Esophagus muscularis mucosa (tissue), 4 donors: ENCODE measurements at regions not wholly inside any gene's neighbourhood (a gene's known extent, or its start where the extent isn't known, plus 50 kb on each side); places are given as distances from the start of the nearest gene placed in this dataset.

Experiments
- DNase-seq: peaks from one replicate; pipeline ENCODE4 v3.0.0-alpha.2; 2017; ENCODE audit errors: extremely low spot score
- H3K27ac ChIP-seq, 4 donors: fragments of 200-600 bp; sonication (generic); replicated peaks in 1 of 4; 1 replicate in 3 of 4; 2 replicates in 1 of 4; pipeline ENCODE4 v1.5.1; 2016 to 2019; ENCODE audit warnings: mild to moderate bottlenecking in 1 of 4
- H3K27me3 ChIP-seq, 4 donors: fragments of 200-600 bp; sonication (generic); one replicate each; pipeline versions ENCODE4 v1.5.1 to v1.6.0; 2016 to 2019
- H3K36me3 ChIP-seq, 4 donors: fragments of 200-600 bp; sonication (generic); one replicate each; pipeline ENCODE4 v1.5.1; 2016 to 2019
- H3K4me1 ChIP-seq, 4 donors: fragments of 200-600 bp; sonication (generic); one replicate each; pipeline ENCODE4 v1.5.1; 2016 to 2019
- H3K4me3 ChIP-seq, 4 donors: fragments of 200-600 bp; sonication (generic); 1 replicate in 2 of 4; 2 replicates in 2 of 4; pipeline ENCODE4 v1.5.1; 2016 to 2019; ENCODE audit warnings: mild to moderate bottlenecking in 4 of 4, moderate library complexity in 1 of 4
- H3K9me3 ChIP-seq, 4 donors: fragments of 200-600 bp; sonication (generic); 1 replicate in 3 of 4; 2 replicates in 1 of 4; pipeline ENCODE4 v1.5.1; 2016 to 2019
- CTCF ChIP-seq, 3 experiments: fragments of 200-600 bp in 2 of 3; fragments of 450-650 bp in 1 of 3; sonication (generic) in 2 of 3; IDR thresholded peaks; one replicate each; pipeline ENCODE4 v1.5.1; 2017 to 2019; ENCODE audit warnings: antibody characterized with exemption in 3 of 3, mild to moderate bottlenecking in 2 of 3, moderate library complexity in 1 of 3
- EP300 ChIP-seq: sonication (generic); formaldehyde crosslinking; IDR thresholded peaks from one replicate; pipeline ENCODE4 v1.6.1; 2017; ENCODE audit warnings: antibody characterized with exemption
- POLR2A ChIP-seq: fragments of 450-650 bp; IDR thresholded peaks from one replicate; pipeline ENCODE4 v1.6.1; 2017; ENCODE audit warnings: antibody characterized with exemption, moderate library complexity, mild to moderate bottlenecking, low read depth
- POLR2AphosphoS5 ChIP-seq, 2 donors: sonication (generic); formaldehyde crosslinking; IDR thresholded peaks; one replicate each; pipeline ENCODE4 v1.6.1; 2017; ENCODE audit warnings: antibody characterized with exemption in 2 of 2
- WGBS: methylation state at CpG from one replicate; pipeline ENCODE4 v1.1.5; 2018; 5-methylcytosine and 5-hydroxymethylcytosine counted together
- intact Hi-C: fragments of 100-400 bp; cut with DNase I; formaldehyde crosslinking; loops from one replicate; pipeline ENCODE4 v1.15.1; 2023

GRCh38 chr20:21016751-21017150 is 89.4 kb downstream of the LINC00237 start:
- WGBS = 73% methylated on average over 3 of the region's 3 CpGs
- no peaks in the 10 kb centered on the region for H3K36me3 ChIP-seq
- H3K27ac ChIP-seq = no peak overlapping the region
- peaks cover 0 to 28% (median 2%) of the 10 kb centered on the region in 4 donors for H3K27me3 ChIP-seq
- no peak for DNase-seq
- intact Hi-C loops = no loop called here
- no peaks in the 10 kb centered on the region for H3K9me3 ChIP-seq
- TF ChIP-seq POLR2A (no peak), EP300 (no peak), CTCF (IDR thresholded peaks at IDR 0.05) (no peak), POLR2AphosphoS5 (IDR thresholded peaks at IDR 0.05) (no peak)
- no peak overlapping the region for H3K4me3 ChIP-seq
- no peaks in the 10 kb centered on the region for H3K4me1 ChIP-seq

- Histone ChIP-seq H3K27me3 (peaks cover 0 to 15% (median 0%) of the 10 kb centered on the region in 4 donors), H3K4me1 (no peaks in the 10 kb centered on the region), H3K36me3 (no peaks in the 10 kb centered on the region), H3K27ac (no peak overlapping the region), H3K9me3 (no peaks in the 10 kb centered on the region), H3K4me3 (no peak overlapping the region)
- TF ChIP-seq CTCF (IDR thresholded peaks at IDR 0.05) (no peak), EP300 (no peak), POLR2A (no peak), POLR2AphosphoS5 (IDR thresholded peaks at IDR 0.05) (no peak)
- DNase-seq = no peak
- intact Hi-C loops = no loop called here
- WGBS = 50% methylated on average over 1 of the region's 1 CpG
These were observed 91.6 kb downstream of the LINC00237 start for GRCh38 chr20:21014528-21014927.

- no peaks in the 10 kb centered on the region for H3K27me3 ChIP-seq
- no peak overlapping the region for H3K27ac ChIP-seq
- DNase-seq = no peak
- TF ChIP-seq POLR2AphosphoS5 (IDR thresholded peaks at IDR 0.05) (no peak), CTCF (IDR thresholded peaks at IDR 0.05) (no peak), POLR2A (no peak), EP300 (no peak)
- H3K4me1 ChIP-seq = no peaks in the 10 kb centered on the region
- H3K9me3 ChIP-seq = no peaks in the 10 kb centered on the region
- intact Hi-C loops = no loop called here
- H3K36me3 ChIP-seq = no peaks in the 10 kb centered on the region
- 84% methylated on average over 6 of the region's 7 CpGs for WGBS
- no peak overlapping the region for H3K4me3 ChIP-seq
These were observed 97.2 kb downstream of the LINC00237 start for GRCh38 chr20:21008951-21009350.

- DNase-seq = no peak
These were observed 99.5 kb downstream of the LINC00237 start for GRCh38 chr20:21006611-21007010.

GRCh38 chr20:21004386-21005076 is 101.6 kb downstream of the LINC00237 start:
- 79% methylated on average over 8 of the region's 8 CpGs for WGBS
- TF ChIP-seq POLR2AphosphoS5 (IDR thresholded peaks at IDR 0.05) = no peak
- TF ChIP-seq CTCF (IDR thresholded peaks at IDR 0.05) = no peak
- TF ChIP-seq EP300 = no peak
- no peak for TF ChIP-seq POLR2A
- H3K9me3 ChIP-seq = no peaks in the 10 kb centered on the region
- no peaks in the 10 kb centered on the region for H3K27me3 ChIP-seq
- H3K4me3 ChIP-seq = no peak overlapping the region
- no peaks in the 10 kb centered on the region for H3K36me3 ChIP-seq
- intact Hi-C loops = no loop called here
- H3K27ac ChIP-seq = no peak overlapping the region
- no peak for DNase-seq
- no peaks in the 10 kb centered on the region for H3K4me1 ChIP-seq

More at GRCh38 chr20:21006611-21007010, 99.5 kb downstream of the LINC00237 start:
- intact Hi-C loops = no loop called here
- Histone ChIP-seq H3K4me3 (no peak overlapping the region), H3K27me3 (no peaks in the 10 kb centered on the region), H3K9me3 (no peaks in the 10 kb centered on the region), H3K27ac (no peak overlapping the region), H3K36me3 (no peaks in the 10 kb centered on the region), H3K4me1 (no peaks in the 10 kb centered on the region)
- no peak for TF ChIP-seq POLR2A
